HEK293T (cell line): ENCODE measurements at regions not wholly inside any gene's neighbourhood (a gene's known extent, or its start where the extent isn't known, plus 50 kb on each side); places are given as distances from the start of the nearest gene placed in this dataset.

ENCODE experiments used
- CTCF ChIA-PET: fragments of 350-600 bp; formaldehyde crosslinking; extraction: SDS; loops from one replicate; lab custom pipeline; 2021; ENCODE audit warnings: antibody characterized with exemption, inconsistent platforms; lab: Yijun Ruan, JAX
- POLR2A ChIA-PET: fragments of 350-600 bp; formaldehyde crosslinking; extraction: SDS; loops from one replicate; lab custom pipeline; 2020; ENCODE audit warnings: antibody characterized with exemption, inconsistent platforms; lab: Yijun Ruan, JAX
- DNase-seq: peaks from one replicate; pipeline ENCODE4 v3.0.0; 2012; ENCODE audit warnings: mixed read lengths; ENCODE audit errors: extremely low spot score
- ARNT ChIP-seq: fragments of 450-650 bp; IDR thresholded peaks from 2 replicates; pipeline ENCODE4 v1.6.1; 2017; ENCODE audit warnings: mild to moderate bottlenecking
- BHLHE40 ChIP-seq: fragments of 450-650 bp; IDR thresholded peaks from 2 replicates; pipeline ENCODE4 v1.6.1; 2016; ENCODE audit warnings: mild to moderate bottlenecking, moderate library complexity, borderline replicate concordance
- CTBP1 ChIP-seq: fragments of 450-650 bp; IDR thresholded peaks from 2 replicates; pipeline ENCODE4 v1.6.1; 2016; ENCODE audit warnings: borderline replicate concordance
- ELF4 ChIP-seq: fragments of 450-650 bp; IDR thresholded peaks from 2 replicates; pipeline ENCODE4 v1.6.1; 2017; ENCODE audit warnings: antibody characterized with exemption
- FOXA1 ChIP-seq: fragments of 450-650 bp; IDR thresholded peaks from 2 replicates; pipeline ENCODE4 v1.6.1; 2016; ENCODE audit warnings: mild to moderate bottlenecking
- FOXK2 ChIP-seq: fragments of 450-650 bp; IDR thresholded peaks from 2 replicates; pipeline ENCODE4 v1.6.1; 2016; ENCODE audit warnings: mild to moderate bottlenecking
- FOXM1 ChIP-seq: fragments of 450-650 bp; IDR thresholded peaks from 2 replicates; pipeline ENCODE4 v1.6.1; 2017; ENCODE audit warnings: mild to moderate bottlenecking, borderline replicate concordance
- HDGF ChIP-seq: fragments of 450-650 bp; IDR thresholded peaks from 2 replicates; pipeline ENCODE4 v1.6.1; 2017; ENCODE audit warnings: antibody characterized with exemption, borderline replicate concordance
- L3MBTL2 ChIP-seq: fragments of 450-650 bp; conservative IDR thresholded peaks from 2 replicates; pipeline ENCODE4 v1.6.1; 2016; ENCODE audit warnings: mild to moderate bottlenecking
- LEF1 ChIP-seq: fragments of 450-650 bp; IDR thresholded peaks from 2 replicates; pipeline ENCODE4 v1.6.1; 2017; ENCODE audit warnings: mild to moderate bottlenecking, borderline replicate concordance
- NFRKB ChIP-seq: fragments of 450-650 bp; IDR thresholded peaks from 2 replicates; pipeline ENCODE4 v1.6.1; 2016; ENCODE audit warnings: mild to moderate bottlenecking, moderate library complexity
- SP1 ChIP-seq: fragments of 450-650 bp; IDR thresholded peaks from 2 replicates; pipeline ENCODE4 v1.6.1; 2017
- SUZ12 ChIP-seq: fragments of 450-650 bp; IDR thresholded peaks from 2 replicates; pipeline ENCODE4 v1.6.1; 2016; ENCODE audit warnings: mild to moderate bottlenecking
- TARDBP ChIP-seq: fragments of 450-650 bp; IDR thresholded peaks from 2 replicates; pipeline ENCODE4 v1.6.1; 2016
- ZNF384 ChIP-seq: fragments of 450-650 bp; IDR thresholded peaks from 2 replicates; pipeline ENCODE4 v1.6.1; 2016
- TF ChIP-seq, protein P1 (sequence below): fragments of 450-650 bp; IDR thresholded peaks from 2 replicates; pipeline ENCODE4 v1.6.1; 2016

DNA sequence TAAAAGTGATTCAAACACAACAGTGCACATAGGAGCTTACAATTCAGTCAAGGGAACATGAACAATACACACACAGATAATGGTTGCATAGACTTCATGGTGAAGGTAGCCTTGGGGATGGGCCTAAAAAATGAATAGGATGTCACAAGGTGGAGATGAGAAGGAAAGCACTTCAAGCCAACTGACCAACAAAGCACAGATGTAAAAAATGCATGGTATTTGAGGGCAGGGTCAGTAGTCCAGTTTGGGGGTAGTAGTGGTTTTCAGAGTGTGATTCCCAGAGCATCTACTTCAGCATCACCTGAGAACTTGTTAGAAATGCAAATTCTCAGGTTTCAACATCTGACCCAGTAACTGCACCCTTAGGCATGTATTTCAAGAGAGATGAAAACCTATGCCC, 88.9 kb downstream of the PERP start:
- ChIA-PET CTCF (no interaction called here), POLR2A (no interaction called here)
- DNase-seq: no peak
- TF ChIP-seq HDGF (no peak), SP1 (no peak), L3MBTL2 (no peak)

DNA sequence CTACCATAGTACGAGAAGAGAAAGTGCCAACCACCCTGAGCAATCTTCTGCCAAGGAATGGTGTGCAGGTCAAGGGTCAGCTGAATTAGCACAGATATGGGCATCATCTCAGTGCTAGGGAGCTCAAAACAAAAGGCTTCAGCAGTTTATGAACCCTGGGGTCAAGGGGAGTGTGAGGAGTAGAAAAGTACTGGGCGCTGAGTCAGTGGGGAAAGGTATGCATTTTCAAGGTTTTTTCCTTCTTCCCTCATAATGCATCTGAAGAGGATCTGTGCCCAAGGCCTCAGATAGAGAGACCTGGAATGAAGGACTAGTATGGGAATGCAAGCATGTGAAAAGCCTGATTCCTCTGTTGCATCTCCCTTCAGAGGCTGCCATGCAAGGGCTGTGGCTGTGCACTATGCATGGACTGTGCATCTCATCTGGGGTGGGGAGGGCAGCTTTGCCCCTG, 81.7 kb downstream of the PERP start:
- POLR2A ChIA-PET: no interaction called here
- TF ChIP-seq ARNT (no peak), ELF4 (no peak), ZNF384 (no peak), BHLHE40 (no peak), TARDBP (no peak), HDGF (no peak), SUZ12 (no peak), SP1 (no peak), NFRKB (no peak)
- TF ChIP-seq, protein P1, sequence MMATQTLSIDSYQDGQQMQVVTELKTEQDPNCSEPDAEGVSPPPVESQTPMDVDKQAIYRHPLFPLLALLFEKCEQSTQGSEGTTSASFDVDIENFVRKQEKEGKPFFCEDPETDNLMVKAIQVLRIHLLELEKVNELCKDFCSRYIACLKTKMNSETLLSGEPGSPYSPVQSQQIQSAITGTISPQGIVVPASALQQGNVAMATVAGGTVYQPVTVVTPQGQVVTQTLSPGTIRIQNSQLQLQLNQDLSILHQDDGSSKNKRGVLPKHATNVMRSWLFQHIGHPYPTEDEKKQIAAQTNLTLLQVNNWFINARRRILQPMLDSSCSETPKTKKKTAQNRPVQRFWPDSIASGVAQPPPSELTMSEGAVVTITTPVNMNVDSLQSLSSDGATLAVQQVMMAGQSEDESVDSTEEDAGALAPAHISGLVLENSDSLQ: no peak
- CTCF ChIA-PET: interaction anchor here (1.0 to 2.0 kb wide), 2 partner anchors 19 to 82 kb away, joined by 3 to 7 read pairs; no protein-coding TSS in a partner anchor
- DNase-seq: no peak

DNA sequence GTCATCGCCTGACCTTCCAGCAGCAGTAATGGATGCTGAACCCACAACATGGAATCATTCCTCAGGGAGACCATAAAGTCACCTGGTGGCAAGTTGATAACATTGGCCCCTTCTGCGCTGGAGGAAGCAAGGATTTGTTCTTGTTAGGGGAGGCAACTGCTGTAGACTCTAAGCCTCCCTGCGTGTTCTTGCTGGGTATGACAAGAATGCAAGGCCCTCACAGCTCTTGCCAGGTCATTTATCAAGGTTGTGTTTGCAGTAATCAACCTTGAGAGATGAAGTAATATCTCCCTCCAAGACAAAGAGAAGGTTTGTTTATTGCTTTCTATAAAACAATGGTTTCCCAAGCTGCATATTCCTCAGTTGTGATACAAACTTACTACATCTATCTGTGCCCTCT, 80.9 kb downstream of the PERP start:
- CTCF ChIA-PET: no interaction called here
- no peak for DNase-seq
- POLR2A ChIA-PET: no interaction called here

DNA sequence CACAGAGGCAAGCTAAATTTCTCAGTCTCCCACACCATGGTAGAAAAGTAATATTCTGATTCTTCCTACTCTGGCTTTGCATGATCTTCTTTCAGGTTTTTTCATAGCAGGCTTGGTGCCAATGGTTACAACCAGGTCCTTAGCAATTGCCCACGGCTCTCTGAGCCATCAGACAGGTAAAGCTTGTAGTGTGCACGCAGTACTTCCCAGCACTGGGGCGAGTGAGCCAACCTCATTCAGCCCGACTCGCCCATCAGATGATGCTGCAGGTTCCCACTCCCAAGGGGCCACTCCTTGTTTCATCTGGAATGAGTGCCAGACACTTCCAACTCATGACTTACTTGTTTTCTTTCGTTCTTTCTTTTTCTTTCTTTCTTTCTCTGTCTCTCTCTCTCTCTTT, 78.3 kb downstream of the PERP start:
- TF ChIP-seq LEF1: no peak
- TF ChIP-seq TARDBP: no peak
- TF ChIP-seq L3MBTL2: no peak
- no peak for TF ChIP-seq SUZ12
- TF ChIP-seq ZNF384: no peak
- no peak for TF ChIP-seq SP1
- TF ChIP-seq ELF4: no peak
- TF ChIP-seq FOXK2: no peak
- no peak for TF ChIP-seq CTBP1
- no peak for TF ChIP-seq BHLHE40
- no peak for TF ChIP-seq NFRKB
- no peak for TF ChIP-seq ARNT
- no peak for TF ChIP-seq FOXM1
- TF ChIP-seq, protein P1: no peak
- no peak for TF ChIP-seq HDGF
- no peak for DNase-seq
- CTCF ChIA-PET: interaction anchor here (1.6 kb wide), 1 partner anchor 22 kb away, joined by 4 read pairs; no protein-coding TSS in a partner anchor
- POLR2A ChIA-PET: no interaction called here

More for the DNA sequence above, 80.9 kb downstream of the PERP start:
- TF ChIP-seq HDGF: no peak
- no peak for TF ChIP-seq TARDBP
- TF ChIP-seq FOXA1: no peak
- no peak for TF ChIP-seq BHLHE40

DNA sequence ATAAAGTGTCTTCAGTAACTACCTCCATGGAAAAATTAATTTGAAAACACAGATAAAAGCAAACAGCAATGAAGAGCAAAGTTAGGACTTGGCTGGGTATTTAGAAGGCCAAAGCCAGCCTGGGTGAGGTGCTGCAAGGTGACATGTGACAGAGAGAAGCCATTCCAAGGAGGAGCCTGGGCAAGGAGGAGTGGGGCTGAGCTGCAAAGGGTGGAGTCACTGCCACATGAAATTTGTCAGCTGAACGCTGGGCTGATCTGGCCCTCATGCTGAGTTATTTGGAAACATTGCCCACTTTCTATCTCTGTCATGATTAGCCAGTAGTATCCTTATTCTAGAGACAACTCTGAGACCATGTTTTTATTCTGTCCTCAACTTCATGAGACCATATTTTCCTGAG, 76.3 kb downstream of the PERP start:
- DNase-seq: no peak
- TF ChIP-seq ARNT: no peak
- no peak for TF ChIP-seq FOXK2
- TF ChIP-seq CTBP1: no peak
- no peak for TF ChIP-seq FOXM1
- no peak for TF ChIP-seq BHLHE40
- TF ChIP-seq ZNF384: no peak
- ChIA-PET CTCF (interaction anchor here (0.8 to 1.7 kb wide), 2 partner anchors 23 to 24 kb away, joined by 4 read pairs; no protein-coding TSS in a partner anchor), POLR2A (no interaction called here)

DNA sequence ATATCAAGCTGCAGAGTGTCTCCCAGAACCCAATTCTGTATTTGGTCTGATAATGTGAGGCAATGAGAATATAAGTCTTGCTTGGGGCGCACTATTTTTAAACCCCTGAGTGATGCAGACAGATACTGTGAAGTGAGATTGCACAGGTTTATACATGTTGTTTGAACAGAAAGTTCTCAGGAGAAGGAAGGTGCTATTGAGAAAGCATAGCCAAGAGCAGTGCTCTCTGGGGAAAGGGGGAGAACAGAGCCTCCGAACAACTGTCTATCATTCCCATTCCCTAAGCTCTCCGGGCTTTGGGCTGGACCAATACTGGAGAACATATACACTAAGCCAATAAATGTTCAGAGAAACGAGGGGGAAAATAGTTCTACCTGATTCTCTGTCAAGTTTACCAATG, 75.8 kb downstream of the PERP start:
- no peak for DNase-seq
- ChIA-PET POLR2A (no interaction called here), CTCF (interaction anchor here (0.8 kb wide), 1 partner anchor 24 kb away, joined by 4 read pairs; no protein-coding TSS in a partner anchor)
- no peak for TF ChIP-seq FOXK2
- TF ChIP-seq NFRKB: no peak
- TF ChIP-seq FOXM1: no peak
- TF ChIP-seq TARDBP: no peak
- no peak for TF ChIP-seq HDGF
- no peak for TF ChIP-seq L3MBTL2
- no peak for TF ChIP-seq ZNF384

DNA sequence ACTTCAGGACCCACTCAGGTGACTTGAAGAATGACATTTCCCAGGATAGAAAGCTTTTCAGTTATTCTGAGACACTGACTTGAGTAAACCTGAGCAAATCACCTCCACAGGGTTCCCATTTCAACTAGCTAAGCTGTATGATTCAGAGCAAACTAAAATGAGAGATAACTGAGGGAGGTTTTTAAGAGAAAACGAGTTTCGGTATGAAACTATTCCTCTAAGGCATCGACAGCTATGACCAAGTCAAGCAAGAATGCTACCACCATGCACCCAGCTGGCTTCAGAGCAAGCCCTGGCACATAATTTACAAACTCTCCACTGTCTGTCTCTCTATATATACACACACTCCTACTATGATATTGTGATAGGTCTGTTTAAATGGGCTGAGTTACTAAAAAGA, 75.4 kb downstream of the PERP start:
- ChIA-PET POLR2A (no interaction called here), CTCF (interaction anchor here (0.8 to 1.3 kb wide), 2 partner anchors 24 to 25 kb away, joined by 4 read pairs; no protein-coding TSS in a partner anchor)
- no peak for TF ChIP-seq FOXA1
- TF ChIP-seq SUZ12: no peak
- no peak for TF ChIP-seq SP1
- TF ChIP-seq HDGF: no peak
- TF ChIP-seq ARNT: no peak
- TF ChIP-seq NFRKB: no peak
- TF ChIP-seq FOXM1: no peak
- no peak for TF ChIP-seq ELF4
- TF ChIP-seq TARDBP: no peak
- TF ChIP-seq, protein P1: no peak
- TF ChIP-seq FOXK2: no peak
- TF ChIP-seq BHLHE40: no peak
- no peak for TF ChIP-seq L3MBTL2
- TF ChIP-seq ZNF384: no peak
- TF ChIP-seq CTBP1: no peak
- DNase-seq: no peak
